ENCODE measurements at regions not wholly inside any gene's neighbourhood (a gene's known extent, or its start where the extent isn't known, plus 50 kb on each side); places are given as distances from the start of the nearest gene placed in this dataset.
A peak's percentile ranks its signal among the peaks of the same experiment; 100 is the strongest.

- no peak for DNase-seq (ENCODE audit: low spot score)
Observed at GRCh38 chrX:5829469-5829868, 399.2 kb downstream of the NLGN4X start.

GRCh38 chrX:5829060-5829459, 399.6 kb downstream of the NLGN4X start:
- DNase-seq (ENCODE audit: low spot score), result no peak

GRCh38 chrX:5823903-5824302, 404.8 kb downstream of the NLGN4X start:
- DNase-seq (ENCODE audit: low spot score), result no peak

GRCh38 chrX:5810636-5811035, 418.0 kb downstream of the NLGN4X start:
- no peak for DNase-seq (ENCODE audit: low spot score)

GRCh38 chrX:5807181-5807580, 421.5 kb downstream of the NLGN4X start:
- no peak for DNase-seq (ENCODE audit: low spot score)

- no peak for DNase-seq (ENCODE audit: low spot score)
Observed at GRCh38 chrX:5802391-5802790, 426.3 kb downstream of the NLGN4X start.

- DNase-seq (ENCODE audit: low spot score), result no peak
Observed at GRCh38 chrX:5791721-5792120, 436.9 kb downstream of the NLGN4X start.

- DNase-seq (ENCODE audit: low spot score), result no peak
Observed at GRCh38 chrX:5788910-5789309, 439.8 kb downstream of the NLGN4X start.

GRCh38 chrX:5780821-5781220, 447.8 kb downstream of the NLGN4X start:
- DNase-seq (ENCODE audit: low spot score), result no peak

- no peak for DNase-seq (ENCODE audit: low spot score)
Observed at GRCh38 chrX:5775846-5776430, 452.7 kb downstream of the NLGN4X start.

GRCh38 chrX:5774446-5774845, 454.2 kb downstream of the NLGN4X start:
- DNase-seq (ENCODE audit: low spot score), result no peak

GRCh38 chrX:5771441-5771840, 457.2 kb downstream of the NLGN4X start:
- DNase-seq (ENCODE audit: low spot score), result no peak

- no peak for DNase-seq (ENCODE audit: low spot score)
Observed at GRCh38 chrX:5756616-5757015, 472.1 kb downstream of the NLGN4X start.

GRCh38 chrX:5753291-5753690, 475.4 kb downstream of the NLGN4X start:
- no peak for DNase-seq (ENCODE audit: low spot score)

- DNase-seq (ENCODE audit: low spot score), result no peak
Observed at GRCh38 chrX:5752831-5753230, 475.8 kb downstream of the NLGN4X start.

GRCh38 chrX:5748586-5749150, 480.0 kb downstream of the NLGN4X start:
- DNase-seq (ENCODE audit: low spot score), result no peak

- DNase-seq (ENCODE audit: low spot score), result no peak
Observed at GRCh38 chrX:5746231-5746630, 482.4 kb downstream of the NLGN4X start.

GRCh38 chrX:5733501-5733900, 495.2 kb downstream of the NLGN4X start:
- DNase-seq (ENCODE audit: low spot score), result no peak

- DNase-seq (ENCODE audit: low spot score), result peak; percentile 3
Observed at GRCh38 chrX:5730556-5730955, 498.1 kb downstream of the NLGN4X start.

GRCh38 chrX:5726224-5726623, 502.4 kb downstream of the NLGN4X start:
- no peak for DNase-seq (ENCODE audit: low spot score)

- DNase-seq (ENCODE audit: low spot score), result no peak
Observed at GRCh38 chrX:5724123-5724522, 504.5 kb downstream of the NLGN4X start.

- no peak for DNase-seq (ENCODE audit: low spot score)
Observed at GRCh38 chrX:5718651-5719050, 510.0 kb downstream of the NLGN4X start.

GRCh38 chrX:5716666-5717065, 512.0 kb downstream of the NLGN4X start:
- no peak for DNase-seq (ENCODE audit: low spot score)

GRCh38 chrX:5708251-5708650, 520.4 kb downstream of the NLGN4X start:
- DNase-seq (ENCODE audit: low spot score), result peak; percentile 30

Measured in H4 (cell line).